Transverse colon (tissue), 4 donors: ENCODE measurements at regions not wholly inside any gene's neighbourhood (a gene's known extent, or its start where the extent isn't known, plus 50 kb on each side); places are given as distances from the start of the nearest gene placed in this dataset.

ENCODE experiments used
- DNase-seq: peaks from one replicate; pipeline ENCODE4 v3.0.0-alpha.2; 2019
- H3K27ac ChIP-seq, 4 donors: fragments of 200-600 bp; sonication (generic); 2 replicates each; pipeline ENCODE4 v1.5.1; 2016 to 2018; ENCODE audit warnings: inconsistent platforms in 4 of 4
- H3K27me3 ChIP-seq: fragments of 200-600 bp; sonication (generic); 2 replicates; pipeline ENCODE4 v1.5.1; 2017; ENCODE audit warnings: inconsistent platforms
- H3K36me3 ChIP-seq, 4 donors: fragments of 200-600 bp; sonication (generic); 2 replicates each; pipeline ENCODE4 v1.5.1; 2017 to 2019; ENCODE audit warnings: inconsistent platforms in 4 of 4
- H3K4me1 ChIP-seq, 4 donors: fragments of 200-600 bp; sonication (generic); 2 replicates each; pipeline ENCODE4 v1.5.1; 2017 to 2020; ENCODE audit warnings: inconsistent platforms in 4 of 4
- H3K4me3 ChIP-seq, 4 donors: fragments of 200-600 bp; sonication (generic); 1 replicate in 1 of 4; 2 replicates in 3 of 4; pipeline versions ENCODE4 v1.5.1 to v1.6.1; 2017 to 2019; ENCODE audit warnings: inconsistent platforms in 4 of 4
- H3K9me3 ChIP-seq, 2 donors: fragments of 200-600 bp; sonication (generic); 2 replicates each; pipeline ENCODE4 v1.5.1; 2017 to 2019; ENCODE audit warnings: inconsistent platforms in 2 of 2
- CTCF ChIP-seq, 5 experiments: fragments of 200-600 bp in 3 of 5; fragments of 450-650 bp in 2 of 5; sonication (generic) in 3 of 5; IDR thresholded peaks; 1 replicate in 2 of 5; 2 replicates in 3 of 5; pipeline ENCODE4 v1.5.1; 2016 to 2017; ENCODE audit warnings: antibody characterized with exemption in 5 of 5, inconsistent platforms in 3 of 5, mild to moderate bottlenecking in 2 of 5, moderate library complexity in 1 of 5
- EP300 ChIP-seq: sonication (generic); formaldehyde crosslinking; IDR thresholded peaks from one replicate; pipeline ENCODE4 v1.6.1; 2017; ENCODE audit warnings: antibody characterized with exemption, low read depth
- POLR2A ChIP-seq: fragments of 450-650 bp; IDR thresholded peaks from one replicate; pipeline ENCODE4 v1.6.1; 2016; ENCODE audit warnings: antibody characterized with exemption, mild to moderate bottlenecking, moderate library complexity
- POLR2AphosphoS5 ChIP-seq, 3 donors: sonication (generic); formaldehyde crosslinking; IDR thresholded peaks; one replicate each; pipeline ENCODE4 v1.6.1; 2016; ENCODE audit warnings: antibody characterized with exemption in 3 of 3
- WGBS, 2 donors: methylation state at CpG; one replicate each; pipeline ENCODE4 v1.1.5; 2018; ENCODE audit warnings: low coverage in 1 of 2; 5-methylcytosine and 5-hydroxymethylcytosine counted together
- in situ Hi-C, 4 donors: fragments of 200-750 bp; cut with MboI; loops; one replicate each; pipeline versions ENCODE4 v1.15.0 to v1.15.1; 2017; ENCODE audit warnings: low sequenced_read_pairs in 3 of 4, low pct_ligation_motif_present in 1 of 4, low pct_unique_long_range_greater_than_20kb in 1 of 4
- intact Hi-C: fragments of 100-400 bp; cut with DNase I; formaldehyde crosslinking; loops from one replicate; pipeline ENCODE4 v1.15.1; 2023; ENCODE audit warnings: low total_unique reads

- WGBS, 2 donors, result 56 to 61% methylated on average over 5 of the region's 5 CpGs
- TF ChIP-seq EP300 (no peak), POLR2AphosphoS5 (IDR thresholded peaks at IDR 0.05) (no peak), CTCF (IDR thresholded peaks at IDR 0.05) (no peak), POLR2A (no peak)
- no peak overlapping the region for H3K27ac ChIP-seq
Observed at GRCh38 chr11:28657378-28658030, 549.3 kb downstream of the METTL15 start.

GRCh38 chr11:28654191-28654590, 546.0 kb downstream of the METTL15 start:
- in situ Hi-C loops, result no loop called here

More at GRCh38 chr11:28657378-28658030, 549.3 kb downstream of the METTL15 start:
- intact Hi-C loops (no loop called here), in situ Hi-C loops (no loop called here)
- Histone ChIP-seq H3K9me3 (no peaks in the 10 kb centered on the region), H3K4me3 (no peak overlapping the region), H3K4me1 (no peaks in the 10 kb centered on the region), H3K36me3 (no peaks in the 10 kb centered on the region), H3K27me3 (no peaks in the 10 kb centered on the region)
- no peak for DNase-seq

GRCh38 chr11:28649922-28650321, 541.7 kb downstream of the METTL15 start:
- Histone ChIP-seq H3K27me3 (no peaks in the 10 kb centered on the region), H3K27ac (no peak overlapping the region), H3K36me3 (no peaks in the 10 kb centered on the region), H3K4me1 (no peaks in the 10 kb centered on the region), H3K4me3 (no peak overlapping the region), H3K9me3 (peaks cover 0 to 3% of the 10 kb centered on the region in 2 donors)
- in situ Hi-C loops, result no loop called here
- no peak for TF ChIP-seq EP300
- TF ChIP-seq CTCF (IDR thresholded peaks at IDR 0.05), result no peak
- TF ChIP-seq POLR2AphosphoS5 (IDR thresholded peaks at IDR 0.05), result no peak
- TF ChIP-seq POLR2A, result no peak
- intact Hi-C loops, result loop anchor here (1.0 kb wide), 1 partner anchor 20 kb away; no protein-coding TSS in a partner anchor
- DNase-seq, result no peak
- WGBS, 2 donors, result 66 to 70% methylated on average over 5 of the region's 5 CpGs

More at GRCh38 chr11:28654191-28654590, 546.0 kb downstream of the METTL15 start:
- intact Hi-C loops, result no loop called here
- WGBS, 2 donors, result 82 to 86% methylated on average over 3 of the region's 3 CpGs
- Histone ChIP-seq H3K36me3 (no peaks in the 10 kb centered on the region), H3K4me1 (no peaks in the 10 kb centered on the region), H3K27ac (no peak overlapping the region), H3K27me3 (no peaks in the 10 kb centered on the region), H3K4me3 (no peak overlapping the region), H3K9me3 (no peaks in the 10 kb centered on the region)
- TF ChIP-seq POLR2AphosphoS5 (IDR thresholded peaks at IDR 0.05) (no peak), EP300 (no peak), POLR2A (no peak), CTCF (IDR thresholded peaks at IDR 0.05) (no peak)
- no peak for DNase-seq

- Histone ChIP-seq H3K4me3 (no peak overlapping the region), H3K4me1 (no peaks in the 10 kb centered on the region), H3K27ac (no peak overlapping the region), H3K9me3 (no peaks in the 10 kb centered on the region), H3K36me3 (no peaks in the 10 kb centered on the region), H3K27me3 (no peaks in the 10 kb centered on the region)
- TF ChIP-seq CTCF (IDR thresholded peaks at IDR 0.05), result no peak
- TF ChIP-seq EP300, result no peak
- no peak for TF ChIP-seq POLR2AphosphoS5 (IDR thresholded peaks at IDR 0.05)
- TF ChIP-seq POLR2A, result no peak
- no peak for DNase-seq
- WGBS, 2 donors, result 83 to 85% methylated on average over 1 to 2 of the region's 2 CpGs
- intact Hi-C loops, result no loop called here
- in situ Hi-C loops, result no loop called here
Observed at GRCh38 chr11:28636566-28636965, 528.4 kb downstream of the METTL15 start.
